Femur (tissue), 1 donor: ENCODE measurements at regions not wholly inside any gene's neighbourhood (a gene's known extent, or its start where the extent isn't known, plus 50 kb on each side); places are given as distances from the start of the nearest gene placed in this dataset.

ENCODE experiments used
- DNase-seq: peaks from one replicate; pipeline ENCODE4 v3.0.0-alpha.2; 2017

DNA sequence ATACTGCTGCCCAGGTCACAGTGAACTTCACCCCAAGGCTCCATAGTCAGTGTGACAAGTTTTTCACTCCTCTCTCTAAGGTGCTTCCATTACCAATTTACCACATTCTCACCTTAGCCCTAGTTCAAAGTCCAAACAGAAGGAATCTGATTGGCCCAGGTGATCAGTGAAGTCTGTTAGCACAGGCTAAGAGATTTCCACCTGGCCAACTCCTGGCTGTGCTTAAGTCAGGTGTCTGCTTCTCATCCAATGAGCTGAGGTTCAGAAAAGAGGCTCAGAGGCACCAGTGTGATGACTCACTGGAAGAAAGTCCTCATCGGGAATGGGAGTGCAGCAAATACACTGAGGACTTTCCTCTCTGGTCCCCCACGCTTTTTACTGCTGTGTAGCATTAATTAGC is 164.4 kb upstream of the MGAT5 start:
- DNase-seq: no peak

DNA sequence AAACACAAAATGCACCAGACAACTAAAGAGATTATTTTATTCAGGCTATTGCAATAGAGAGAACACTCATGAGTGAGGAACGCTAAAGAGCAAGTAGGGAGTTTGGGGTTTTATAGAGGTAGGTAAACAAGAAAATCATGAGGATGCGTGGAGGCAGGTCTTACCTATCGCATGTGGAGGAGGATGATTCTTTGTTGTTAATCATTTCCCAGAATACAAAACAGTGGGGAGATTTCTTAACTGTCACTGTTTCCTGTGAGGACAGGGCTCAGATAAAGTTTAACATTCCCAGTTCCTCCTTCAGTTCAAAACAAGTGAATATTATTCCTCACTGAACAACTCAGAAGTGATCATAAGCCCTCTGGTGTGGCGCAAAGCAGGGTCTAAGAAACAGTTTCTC is 156.1 kb upstream of the MGAT5 start:
- DNase-seq: no peak

DNA sequence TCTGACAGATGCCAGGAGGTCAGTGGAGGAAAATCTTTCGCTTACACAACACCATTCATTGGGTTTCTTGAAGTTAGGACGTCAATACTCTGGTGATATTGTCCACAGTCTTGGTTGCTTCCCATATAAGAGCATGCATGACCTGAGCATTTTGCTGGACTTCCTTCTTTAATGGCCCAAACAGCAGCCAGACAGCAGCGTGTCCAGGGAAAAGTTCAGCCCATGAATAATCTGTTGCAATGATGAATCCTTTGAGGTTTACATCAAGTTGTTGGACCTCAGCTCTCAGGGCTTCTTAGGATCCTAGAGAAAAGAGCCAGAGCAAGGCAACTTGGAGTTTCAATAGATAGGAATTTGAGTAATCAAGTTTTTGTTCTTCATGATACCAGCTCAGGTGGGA is 155.6 kb upstream of the MGAT5 start:
- DNase-seq: no peak

DNA sequence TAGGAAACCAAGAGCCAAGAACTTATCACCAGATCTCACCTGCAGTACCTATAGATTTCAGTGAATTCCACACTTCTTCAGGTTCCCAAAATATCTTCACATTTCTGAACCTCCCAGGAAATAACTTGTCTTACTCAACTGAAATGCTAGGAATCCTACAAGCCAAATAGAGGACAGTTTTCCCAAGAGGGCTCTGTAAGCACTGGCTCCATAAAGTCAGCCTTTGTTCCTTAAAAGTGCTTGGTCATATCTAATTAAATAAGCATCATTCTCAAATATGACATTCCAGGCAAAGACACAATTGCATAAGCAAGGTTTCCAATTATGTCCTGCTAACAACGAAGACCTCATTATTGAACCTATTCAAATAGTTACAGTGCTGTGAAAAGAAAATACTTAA is 154.6 kb upstream of the MGAT5 start:
- no peak for DNase-seq

DNA sequence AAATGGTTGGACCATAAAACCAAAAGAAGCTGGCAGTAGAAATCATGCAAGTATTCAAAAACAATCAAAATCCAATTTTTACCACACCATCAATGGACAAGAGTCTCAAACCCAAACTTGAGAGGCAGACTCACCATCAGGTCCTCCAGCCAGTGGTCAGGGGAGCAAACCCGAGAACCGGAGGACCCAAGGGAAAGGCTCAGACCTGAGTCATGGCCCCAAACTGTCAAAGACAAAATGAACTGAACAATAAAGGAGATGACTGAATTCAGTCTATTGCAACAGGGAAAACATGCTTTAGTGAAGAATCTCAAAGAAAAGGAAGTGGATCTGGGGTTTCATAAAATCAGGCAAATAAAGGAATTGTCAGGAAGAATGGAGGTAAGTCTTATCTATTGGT is 150.7 kb upstream of the MGAT5 start:
- no peak for DNase-seq

DNA sequence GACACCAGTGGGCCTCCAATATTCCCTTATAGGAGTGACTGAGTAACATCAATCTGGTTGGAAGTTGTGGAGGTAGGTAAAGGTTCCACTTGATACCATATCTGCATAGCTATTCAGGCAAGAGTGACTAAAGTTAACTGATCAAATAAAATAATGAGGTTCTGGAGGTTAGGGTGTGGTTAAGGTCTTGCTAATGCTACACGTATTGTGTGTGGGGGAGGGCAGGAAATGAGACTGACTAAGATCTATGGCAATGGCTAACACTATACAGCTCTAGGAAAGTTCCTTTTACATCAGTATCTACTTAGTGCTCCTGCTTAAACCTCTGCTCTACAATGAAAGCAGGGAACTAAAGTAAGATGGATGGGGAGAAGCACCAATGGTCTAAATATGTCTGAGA is 149.1 kb upstream of the MGAT5 start:
- no peak for DNase-seq

DNA sequence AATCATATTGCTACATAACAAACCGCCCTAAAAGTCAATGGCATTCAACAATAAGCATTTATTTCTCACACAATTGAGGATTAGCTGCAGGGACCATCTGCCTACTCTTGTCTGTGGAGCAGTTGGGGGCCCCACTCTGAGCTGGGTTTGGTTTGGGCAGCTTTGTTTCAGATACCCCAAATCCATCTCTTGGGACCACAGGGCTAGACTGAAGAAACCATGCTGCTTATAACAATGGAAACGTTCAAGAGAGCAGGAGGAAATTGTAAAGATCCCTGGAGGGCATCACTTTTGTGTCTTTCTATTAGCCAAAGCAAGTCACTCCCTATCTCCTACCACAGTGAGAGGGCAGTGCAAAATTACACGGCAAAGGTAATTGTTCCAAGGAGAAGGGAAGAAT is 146.5 kb upstream of the MGAT5 start:
- no peak for DNase-seq

DNA sequence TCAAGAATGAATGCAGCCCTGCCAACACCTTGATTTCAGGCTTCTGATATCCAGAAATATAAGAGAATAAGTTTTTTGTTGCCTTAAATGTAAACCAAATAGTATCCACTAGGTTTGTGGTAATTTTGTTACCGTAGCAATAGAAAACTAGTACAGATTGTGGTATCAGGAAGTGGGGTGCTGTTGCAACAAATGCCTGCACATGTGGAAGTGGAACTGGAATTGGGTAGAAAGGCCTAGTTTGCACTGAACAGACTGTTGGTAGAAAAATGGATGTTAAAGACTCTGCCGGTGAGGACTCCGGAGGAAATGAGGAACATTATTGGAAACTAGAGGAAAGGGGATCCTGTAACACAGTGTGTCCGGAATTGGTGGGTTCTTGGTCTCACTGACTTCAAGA is 145.8 kb upstream of the MGAT5 start:
- no peak for DNase-seq

DNA sequence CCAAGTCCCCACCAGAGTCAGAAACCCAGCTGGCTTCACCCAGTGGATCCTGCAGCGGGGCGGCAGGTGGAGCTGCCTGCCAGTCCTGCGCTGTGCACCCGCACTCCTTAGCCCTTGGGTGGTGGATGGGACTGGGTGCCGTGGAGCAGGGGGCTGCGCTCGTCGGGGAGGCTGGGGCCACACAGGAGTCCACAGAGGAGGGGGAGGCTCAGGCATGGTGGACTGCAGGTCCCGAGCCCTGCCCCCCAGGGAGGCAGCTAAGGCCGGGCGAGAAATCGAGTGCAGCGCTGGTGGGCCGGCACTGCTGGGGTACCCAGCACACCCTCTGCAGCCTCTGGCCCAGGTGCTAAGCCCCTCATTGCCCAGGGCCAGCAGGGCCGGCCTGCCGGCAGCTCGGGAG is 144.6 kb upstream of the MGAT5 start:
- DNase-seq: no peak

DNA sequence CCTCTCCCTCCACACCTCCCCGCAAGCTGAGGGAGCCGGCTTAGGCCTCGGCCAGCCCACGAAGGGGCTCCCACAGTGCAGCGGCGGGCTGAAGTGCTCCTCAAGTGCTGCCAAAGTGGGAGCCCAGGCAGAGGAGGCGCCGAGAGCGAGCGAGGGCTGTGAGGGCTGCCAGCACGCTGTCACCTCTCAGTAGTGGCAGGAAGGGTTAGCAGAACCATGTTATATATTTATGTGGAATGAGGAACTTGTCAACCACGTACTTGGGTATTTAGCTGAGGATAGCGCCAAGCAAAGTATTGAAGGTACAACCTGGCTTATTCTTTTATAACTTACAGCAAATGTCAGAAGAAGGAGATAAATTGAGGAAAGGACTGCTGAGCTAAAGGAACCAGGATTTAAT is 144.1 kb upstream of the MGAT5 start:
- no peak for DNase-seq

DNA sequence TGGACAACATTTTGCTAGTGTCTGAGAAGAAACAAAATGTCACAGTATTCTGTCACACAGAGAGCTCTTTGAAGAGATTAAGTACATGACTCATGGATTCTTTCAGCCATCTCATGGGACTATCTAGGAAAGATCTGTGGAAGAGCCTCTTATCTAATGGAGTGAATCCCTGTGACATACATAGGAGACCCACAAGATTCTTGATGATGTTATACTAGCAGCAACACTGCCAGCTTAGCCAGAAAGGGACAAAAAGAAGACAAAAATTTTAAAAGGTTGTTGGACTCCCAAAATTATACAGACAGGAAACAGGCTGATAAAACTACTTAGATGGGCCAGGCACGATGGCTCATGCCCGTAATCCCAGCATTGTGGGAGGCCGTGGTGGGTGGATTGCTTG is 143.3 kb upstream of the MGAT5 start:
- DNase-seq: no peak

DNA sequence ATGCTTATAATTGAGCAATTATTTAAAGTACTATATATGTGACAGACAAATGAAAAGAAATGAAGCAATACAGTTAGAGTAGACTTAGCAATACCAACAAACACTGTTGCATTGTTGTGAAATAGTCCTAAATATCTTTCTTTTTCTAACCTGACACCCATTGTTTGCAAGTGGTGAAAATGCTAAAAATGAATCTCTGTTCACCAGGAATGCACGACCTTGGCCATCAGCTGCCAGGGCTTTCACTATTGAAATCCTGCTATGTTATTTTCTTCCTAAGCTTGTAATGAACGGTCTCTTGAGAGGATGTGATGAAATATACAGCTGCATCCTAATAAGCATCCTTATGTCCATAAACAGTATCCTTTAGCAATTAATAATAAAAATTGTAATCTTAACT is 136.2 kb upstream of the MGAT5 start:
- DNase-seq: no peak

DNA sequence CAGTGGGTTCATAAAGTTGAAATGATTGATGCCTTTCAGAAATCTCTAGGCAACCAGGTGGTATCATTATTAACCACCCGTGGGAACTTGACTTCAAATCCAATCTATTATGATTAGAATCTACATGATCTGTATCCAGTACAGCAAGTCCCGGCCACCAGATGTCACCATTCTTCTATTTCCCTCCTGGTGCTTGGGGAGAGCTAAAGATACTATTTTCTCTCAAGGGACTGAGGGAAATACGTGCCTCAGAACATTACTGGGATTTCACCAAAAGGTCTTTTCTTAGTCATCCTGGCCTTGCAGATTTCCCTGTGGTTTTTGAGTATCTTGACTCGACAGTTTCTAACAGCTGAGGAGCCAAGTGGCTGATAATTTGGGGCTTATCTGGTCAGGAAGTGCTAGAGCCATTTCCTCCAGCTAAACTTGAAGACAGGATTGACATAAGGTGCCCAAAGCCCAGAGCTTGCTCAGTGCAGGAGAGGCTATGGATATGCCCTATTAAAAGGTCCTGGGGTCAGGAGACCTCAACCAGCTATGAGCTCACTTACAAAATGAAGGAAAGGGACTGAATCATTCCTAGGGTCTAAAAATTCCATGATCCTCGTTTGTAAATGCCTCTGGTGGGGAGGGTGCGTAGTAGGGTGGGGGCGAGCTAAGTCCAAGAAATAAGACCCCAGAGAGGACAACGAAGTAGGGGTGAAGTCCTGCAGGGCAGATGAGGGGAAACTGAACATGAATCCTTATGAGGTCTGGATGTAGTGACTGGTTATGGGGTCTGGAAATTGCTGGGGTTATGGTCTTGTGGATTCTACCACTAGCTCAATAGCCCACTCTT is 135.4 kb upstream of the MGAT5 start:
- DNase-seq: peak; percentile 89

DNA sequence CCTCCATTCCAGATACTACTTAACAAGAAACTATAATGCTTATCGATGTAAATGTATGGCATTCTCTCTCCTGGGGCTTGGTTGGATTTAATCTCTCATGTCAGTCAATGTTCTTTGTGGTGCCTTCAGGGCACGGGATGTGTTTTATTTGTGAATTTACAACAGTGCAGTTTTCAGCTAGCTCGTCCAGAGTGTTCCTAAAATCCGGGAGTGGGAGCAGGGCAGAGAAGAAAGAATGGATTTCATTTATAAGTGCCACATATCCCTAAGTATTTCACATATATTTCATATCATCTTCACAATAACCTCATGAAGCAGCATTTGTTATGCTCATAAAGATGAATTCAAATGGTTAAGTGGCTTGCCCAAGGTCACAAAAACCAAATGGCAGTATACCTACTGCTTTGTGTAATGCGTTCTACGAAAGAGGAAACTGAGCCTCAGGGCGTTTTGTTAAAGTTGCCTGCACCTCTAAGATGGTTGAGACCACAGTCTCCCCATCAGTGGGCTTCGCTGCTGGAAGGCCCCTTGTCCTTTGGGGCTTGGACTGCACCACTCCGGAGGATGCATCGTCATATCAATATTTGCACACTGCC is 134.7 kb upstream of the MGAT5 start:
- no peak for DNase-seq

DNA sequence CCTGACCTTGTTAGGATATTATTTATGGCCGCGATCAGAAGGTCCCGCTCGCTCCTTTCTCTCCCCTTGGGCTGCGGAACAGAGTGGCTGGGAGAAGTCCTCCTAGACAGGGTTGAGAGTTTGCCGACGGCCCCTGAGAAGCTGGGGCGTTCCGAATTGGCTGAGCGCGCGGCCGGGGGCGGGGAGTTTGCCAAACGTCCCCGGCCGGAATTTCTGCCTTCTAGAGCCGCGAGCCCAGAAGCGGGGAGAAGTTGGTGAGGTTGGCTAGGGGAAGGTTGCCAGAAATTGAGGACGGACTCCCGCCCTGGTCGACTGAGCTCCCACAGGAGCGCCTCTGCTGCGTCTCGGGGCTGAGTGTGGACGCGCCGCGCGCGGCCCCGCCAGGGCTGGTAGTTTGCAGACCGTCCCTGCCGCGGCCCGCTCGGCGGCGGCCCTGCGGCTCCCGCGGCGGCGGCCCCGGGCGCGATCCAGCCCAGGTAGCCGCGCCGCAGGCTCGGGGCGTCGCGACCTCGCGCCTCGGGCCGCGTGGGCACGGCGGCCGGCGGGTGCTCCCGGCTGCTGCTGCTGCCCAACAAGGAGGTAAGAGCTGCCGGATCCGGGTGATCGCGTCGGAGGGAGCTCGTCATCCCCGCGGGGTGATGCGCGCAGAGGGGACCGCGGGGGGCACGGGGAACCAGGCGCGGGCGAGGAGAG is 134.0 kb upstream of the MGAT5 start:
- DNase-seq: peak; percentile 93

DNA sequence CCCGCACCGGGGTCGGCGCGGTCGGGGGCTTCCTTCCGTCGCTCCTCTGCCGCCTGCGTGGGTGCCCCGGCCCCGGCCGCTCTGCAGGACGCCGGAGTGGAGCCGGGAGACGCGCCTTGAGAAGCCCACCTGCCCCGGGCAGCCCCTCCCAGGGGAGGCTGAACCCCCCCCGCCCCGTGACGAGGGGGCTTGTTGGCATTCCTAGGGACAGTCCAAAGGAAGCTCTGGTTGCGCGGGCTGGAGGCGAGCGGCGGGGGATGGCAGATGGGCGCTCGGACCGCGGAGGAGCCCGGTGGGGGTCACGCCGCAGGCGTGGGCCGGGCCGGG is 133.5 kb upstream of the MGAT5 start:
- DNase-seq: peak; percentile 46

DNA sequence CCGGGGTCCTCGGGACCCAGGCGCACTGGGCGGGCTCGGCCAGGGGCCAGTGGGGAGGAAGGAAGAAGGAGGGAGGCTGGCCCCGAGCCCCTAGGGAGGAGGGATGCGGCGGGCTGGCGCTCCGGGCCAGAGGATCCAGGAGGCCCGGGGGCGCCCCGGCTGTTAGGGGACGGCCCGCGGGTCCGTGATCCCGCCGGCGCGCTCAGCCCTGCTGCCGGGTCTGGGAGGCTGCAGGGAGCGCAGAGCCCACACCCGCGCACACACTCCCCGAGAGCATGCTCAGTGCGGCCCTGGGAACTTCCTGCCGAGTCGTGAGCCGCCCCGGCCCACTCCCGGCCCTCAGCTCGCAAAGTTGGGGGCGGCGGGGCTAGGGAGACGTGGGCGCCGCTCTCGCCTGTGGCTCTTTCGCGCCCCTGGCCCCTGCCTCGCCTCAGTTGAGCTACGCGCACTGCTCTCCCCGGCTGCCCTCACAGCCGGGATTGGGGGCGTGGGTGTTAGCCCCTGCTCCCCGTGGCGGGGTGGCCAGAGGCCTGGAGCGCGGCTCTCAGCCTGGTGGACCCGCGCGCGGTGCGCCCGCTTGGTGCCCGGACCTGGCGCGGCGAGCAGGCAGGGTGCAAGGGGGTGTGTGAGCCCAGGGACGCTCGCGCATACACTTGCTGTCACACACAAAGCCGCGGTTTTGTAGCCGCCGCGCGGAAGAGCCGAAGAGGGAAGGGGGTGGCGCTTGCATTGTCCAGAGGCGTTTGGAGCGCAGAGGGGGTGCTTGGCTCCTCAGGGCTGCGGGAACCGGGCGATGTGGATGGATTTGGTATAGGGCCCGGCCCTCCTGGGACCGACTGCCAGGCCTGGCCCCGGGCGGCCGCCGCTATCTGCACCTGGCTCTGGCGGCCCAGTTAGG is 132.9 kb upstream of the MGAT5 start:
- peak; percentile 80 for DNase-seq

DNA sequence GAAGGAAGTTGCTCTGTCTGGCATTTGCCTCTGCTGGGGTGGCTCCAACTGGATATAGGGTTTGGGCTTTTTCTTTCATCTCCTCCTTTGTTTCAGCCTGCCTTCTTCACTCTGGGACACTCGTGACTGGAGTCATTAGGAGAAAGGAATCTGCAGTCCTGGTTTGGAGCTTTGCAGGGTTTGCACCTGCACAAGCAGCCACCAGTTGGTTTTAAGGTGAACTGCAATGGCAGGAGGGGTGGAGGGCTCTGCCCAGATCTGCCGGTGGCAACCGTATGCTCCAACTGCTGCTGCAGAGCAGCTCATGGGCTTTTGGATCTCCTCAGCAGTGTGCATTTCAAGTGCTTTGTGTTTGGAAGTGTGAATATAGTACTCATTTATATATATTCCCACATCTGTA is 131.3 kb upstream of the MGAT5 start:
- DNase-seq: no peak

DNA sequence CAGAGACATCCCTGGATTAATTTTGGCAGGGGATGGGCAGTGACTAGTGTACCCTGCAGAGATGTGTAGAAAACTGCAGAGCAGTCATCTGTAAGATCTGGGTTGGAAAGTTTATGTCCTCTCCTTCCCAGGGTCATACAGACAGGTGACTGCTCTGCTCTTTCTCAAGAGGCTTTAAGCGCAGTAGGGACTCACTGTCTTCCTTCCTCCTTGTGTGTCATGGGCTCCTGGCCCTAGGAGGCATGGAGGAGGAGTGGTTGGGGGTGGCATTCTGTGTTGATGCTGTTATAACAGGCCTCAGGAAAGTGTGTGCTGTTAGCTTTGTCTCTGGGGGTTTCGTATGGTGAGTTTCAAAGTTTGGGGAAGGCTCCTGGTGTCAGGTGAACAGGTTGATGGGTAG is 130.5 kb upstream of the MGAT5 start:
- DNase-seq: no peak

DNA sequence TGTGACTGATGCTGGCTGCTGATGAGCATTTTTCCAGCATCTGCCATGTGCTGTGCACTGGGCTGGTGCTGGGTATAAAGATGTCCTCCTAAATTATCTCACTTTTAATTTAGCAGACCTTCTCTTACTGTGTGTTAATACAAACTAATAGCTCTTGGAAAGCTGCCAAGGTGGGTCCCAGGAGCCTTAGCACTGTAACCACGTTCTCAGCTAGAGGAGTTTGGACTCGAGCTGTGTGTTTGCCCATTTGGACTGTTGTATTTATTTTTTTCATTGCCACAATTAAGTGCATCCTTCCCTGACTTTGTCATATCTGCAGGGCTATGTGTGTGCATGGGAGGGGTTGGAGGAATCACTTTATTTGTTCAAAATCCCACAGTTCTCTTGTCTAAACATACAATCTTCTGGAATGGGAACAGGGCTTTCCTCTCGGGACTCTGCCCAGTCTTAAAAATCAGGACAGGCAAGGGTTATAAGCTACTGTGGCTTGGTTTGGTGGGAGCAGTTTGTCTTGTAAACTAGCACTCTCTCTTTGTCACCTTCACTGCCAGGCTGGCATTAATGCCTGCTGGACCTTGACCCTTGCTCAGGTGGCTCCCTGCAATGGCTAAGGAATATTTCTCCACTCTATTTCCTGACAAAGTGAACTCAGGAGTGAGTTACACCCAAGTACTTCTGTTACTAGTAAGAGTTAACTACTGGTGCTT is 129.7 kb upstream of the MGAT5 start:
- DNase-seq: no peak

DNA sequence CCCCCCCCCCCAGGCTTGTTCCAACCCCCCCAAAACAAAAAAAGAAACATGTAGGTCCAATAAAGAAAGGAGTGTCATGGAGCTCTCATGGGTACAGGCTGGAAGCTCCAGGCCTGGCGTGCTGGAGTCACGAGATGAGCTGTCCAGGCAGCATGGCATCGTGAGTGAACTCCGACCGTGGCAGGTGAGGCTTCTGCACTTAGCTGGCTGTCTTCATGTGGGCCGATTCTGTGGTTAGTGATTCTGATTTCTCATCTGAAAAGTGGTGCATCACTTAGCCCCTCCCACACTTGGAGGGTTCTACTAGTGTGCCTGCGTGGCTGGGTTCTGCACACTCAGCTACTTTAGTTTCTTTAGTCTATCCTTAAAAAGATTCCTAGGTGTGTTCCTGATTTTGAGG is 126.4 kb upstream of the MGAT5 start:
- no peak for DNase-seq

DNA sequence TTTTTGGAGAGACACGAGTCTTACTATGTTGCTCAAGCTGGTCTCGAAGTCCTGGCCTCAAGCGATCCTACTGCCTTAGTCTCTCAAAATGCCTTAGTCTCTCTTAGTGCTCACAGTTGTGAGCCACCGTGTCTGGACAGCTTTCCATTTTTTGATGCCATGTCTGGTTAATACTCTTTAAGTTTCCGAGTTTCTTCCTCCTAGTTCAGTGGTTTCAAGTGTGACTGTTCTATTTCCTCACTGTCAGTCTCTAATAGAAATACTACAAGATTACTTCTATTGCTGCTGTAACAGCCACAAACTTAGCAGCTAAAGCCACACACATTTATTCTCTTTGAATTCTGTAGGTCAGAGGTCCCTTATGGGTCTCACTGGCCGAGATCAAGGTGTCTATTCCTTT is 125.1 kb upstream of the MGAT5 start:
- DNase-seq: no peak
